Testis (tissue), 2 donors: ENCODE measurements at regions not wholly inside any gene's neighbourhood (a gene's known extent, or its start where the extent isn't known, plus 50 kb on each side); places are given as distances from the start of the nearest gene placed in this dataset.

Source experiments
- DNase-seq: peaks from one replicate; pipeline ENCODE4 v3.0.0-alpha.2; 2019
- H3K27ac ChIP-seq, 2 donors: fragments of 200-600 bp; sonication (generic); one replicate each; pipeline ENCODE4 v1.5.1; 2019
- H3K27me3 ChIP-seq: fragments of 200-600 bp; sonication (generic); one replicate; pipeline ENCODE4 v1.5.1; 2019
- H3K36me3 ChIP-seq: fragments of 200-600 bp; sonication (generic); one replicate; pipeline ENCODE4 v1.5.1; 2017; ENCODE audit warnings: low read depth; ENCODE audit errors: missing control alignments
- H3K4me1 ChIP-seq: fragments of 200-600 bp; sonication (generic); one replicate; pipeline ENCODE4 v1.5.1; 2019
- H3K4me3 ChIP-seq, 2 donors: fragments of 200-600 bp; sonication (generic); one replicate each; pipeline ENCODE4 v1.5.1; 2017 to 2019
- H3K9me3 ChIP-seq: fragments of 200-600 bp; sonication (generic); one replicate; pipeline ENCODE4 v1.5.1; 2017
- POLR2A ChIP-seq: fragments of 450-650 bp; IDR thresholded peaks from one replicate; pipeline ENCODE4 v1.6.1; 2017; ENCODE audit warnings: antibody characterized with exemption, mild to moderate bottlenecking, moderate library complexity
- WGBS, 2 donors: methylation state at CpG; one replicate each; pipeline ENCODE4 v1.1.5; 2018; 5-methylcytosine and 5-hydroxymethylcytosine counted together
- intact Hi-C: fragments of 100-400 bp; cut with DNase I; formaldehyde crosslinking; loops from one replicate; pipeline ENCODE4 v1.15.1; 2023; ENCODE audit warnings: low total_unique reads
- TF ChIP-seq, protein P1 (sequence below), 3 experiments: fragments of 450-650 bp in 2 of 3; fragments of 200-600 bp in 1 of 3; sonication (generic) in 1 of 3; IDR thresholded peaks; one replicate each; pipeline ENCODE4 v1.5.1; 2016 to 2019; ENCODE audit warnings: antibody characterized with exemption in 3 of 3, mild to moderate bottlenecking in 2 of 3, moderate library complexity in 1 of 3

DNA sequence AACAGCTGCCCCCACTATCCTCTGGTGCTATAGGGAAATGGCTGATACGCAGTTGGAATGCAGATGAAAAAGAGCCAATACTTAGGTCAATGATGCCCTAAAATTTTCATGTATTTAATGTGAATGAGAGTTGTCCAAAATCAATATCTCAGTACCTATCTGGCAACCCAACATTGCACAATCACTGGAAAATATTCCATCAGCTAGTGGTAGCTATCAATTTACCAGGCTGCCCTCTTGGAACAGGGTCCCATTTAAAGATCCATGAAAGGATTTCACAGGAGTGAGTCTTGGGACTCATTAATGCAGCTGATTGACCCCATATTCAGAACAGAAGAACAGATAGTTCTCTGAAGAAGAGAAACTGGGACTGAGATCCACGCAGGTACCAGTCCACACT is 638.9 kb downstream of the SMARCA1 start:
- no peak overlapping the region for H3K4me3 ChIP-seq
- no peaks in the 10 kb centered on the region for H3K9me3 ChIP-seq
- no peak overlapping the region for H3K27ac ChIP-seq
- no peaks in the 10 kb centered on the region for H3K4me1 ChIP-seq
- no peaks in the 10 kb centered on the region for H3K27me3 ChIP-seq
- no peak for TF ChIP-seq POLR2A
- TF ChIP-seq, protein P1, sequence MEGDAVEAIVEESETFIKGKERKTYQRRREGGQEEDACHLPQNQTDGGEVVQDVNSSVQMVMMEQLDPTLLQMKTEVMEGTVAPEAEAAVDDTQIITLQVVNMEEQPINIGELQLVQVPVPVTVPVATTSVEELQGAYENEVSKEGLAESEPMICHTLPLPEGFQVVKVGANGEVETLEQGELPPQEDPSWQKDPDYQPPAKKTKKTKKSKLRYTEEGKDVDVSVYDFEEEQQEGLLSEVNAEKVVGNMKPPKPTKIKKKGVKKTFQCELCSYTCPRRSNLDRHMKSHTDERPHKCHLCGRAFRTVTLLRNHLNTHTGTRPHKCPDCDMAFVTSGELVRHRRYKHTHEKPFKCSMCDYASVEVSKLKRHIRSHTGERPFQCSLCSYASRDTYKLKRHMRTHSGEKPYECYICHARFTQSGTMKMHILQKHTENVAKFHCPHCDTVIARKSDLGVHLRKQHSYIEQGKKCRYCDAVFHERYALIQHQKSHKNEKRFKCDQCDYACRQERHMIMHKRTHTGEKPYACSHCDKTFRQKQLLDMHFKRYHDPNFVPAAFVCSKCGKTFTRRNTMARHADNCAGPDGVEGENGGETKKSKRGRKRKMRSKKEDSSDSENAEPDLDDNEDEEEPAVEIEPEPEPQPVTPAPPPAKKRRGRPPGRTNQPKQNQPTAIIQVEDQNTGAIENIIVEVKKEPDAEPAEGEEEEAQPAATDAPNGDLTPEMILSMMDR (IDR thresholded peaks at IDR 0.05), result no peak
- intact Hi-C loops, result no loop called here
- 87 to 96% methylated on average over 2 of the region's 2 CpGs for WGBS, 2 donors
- no peak for DNase-seq
- no peaks in the 10 kb centered on the region for H3K36me3 ChIP-seq

DNA sequence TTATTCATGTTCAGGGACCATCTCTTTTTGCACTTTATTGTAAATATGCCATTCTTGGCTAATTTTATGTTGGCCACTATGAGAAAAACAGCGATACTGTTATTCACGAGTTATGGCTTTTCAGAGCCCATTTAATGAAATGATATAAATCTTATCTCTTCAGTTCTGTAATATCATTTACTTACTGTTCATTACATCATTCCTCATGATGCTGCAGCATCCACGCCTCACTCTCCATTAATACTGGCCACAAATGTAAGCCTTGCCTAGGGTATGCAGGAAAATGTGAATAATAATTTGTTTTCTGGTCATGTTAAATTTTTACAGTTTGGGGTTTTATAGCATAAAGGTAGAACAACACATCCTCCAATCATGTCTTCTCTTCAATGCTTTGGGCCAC is 639.6 kb downstream of the SMARCA1 start:
- H3K4me1 ChIP-seq, result no peaks in the 10 kb centered on the region
- H3K27ac ChIP-seq, result no peak overlapping the region
- no peak overlapping the region for H3K4me3 ChIP-seq
- no peak for TF ChIP-seq POLR2A
- TF ChIP-seq, protein P1 (IDR thresholded peaks at IDR 0.05), result no peak
- H3K27me3 ChIP-seq, result no peaks in the 10 kb centered on the region
- 89 to 90% methylated on average over 3 of the region's 3 CpGs for WGBS, 2 donors
- intact Hi-C loops, result no loop called here
- no peak for DNase-seq
- no peaks in the 10 kb centered on the region for H3K36me3 ChIP-seq
- no peaks in the 10 kb centered on the region for H3K9me3 ChIP-seq

DNA sequence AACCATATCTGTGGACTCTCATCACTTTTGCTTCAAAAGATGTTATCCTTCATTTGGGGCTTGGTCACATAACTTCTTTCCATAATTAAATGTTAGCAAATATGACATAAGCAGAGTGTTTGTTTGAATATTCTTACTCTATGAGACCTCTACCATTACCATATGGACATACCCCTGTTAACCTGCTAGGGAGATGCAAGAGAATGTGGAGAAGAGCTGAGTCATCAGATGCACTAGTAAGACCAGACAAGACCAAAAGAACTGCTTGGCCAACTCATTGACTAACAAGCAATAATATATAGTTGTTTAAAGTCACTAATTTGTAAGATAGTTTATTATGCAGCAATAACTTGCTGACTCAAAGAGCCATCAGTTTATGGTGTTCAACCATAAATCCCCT is 652.9 kb downstream of the SMARCA1 start:
- H3K4me3 ChIP-seq, result no peak overlapping the region
- H3K27me3 ChIP-seq, result no peaks in the 10 kb centered on the region
- H3K9me3 ChIP-seq, result no peaks in the 10 kb centered on the region
- intact Hi-C loops, result no loop called here
- no peaks in the 10 kb centered on the region for H3K36me3 ChIP-seq
- no peaks in the 10 kb centered on the region for H3K4me1 ChIP-seq
- no peak for TF ChIP-seq POLR2A
- TF ChIP-seq, protein P1 (IDR thresholded peaks at IDR 0.05), result no peak
- H3K27ac ChIP-seq, result no peak overlapping the region
- DNase-seq, result no peak

DNA sequence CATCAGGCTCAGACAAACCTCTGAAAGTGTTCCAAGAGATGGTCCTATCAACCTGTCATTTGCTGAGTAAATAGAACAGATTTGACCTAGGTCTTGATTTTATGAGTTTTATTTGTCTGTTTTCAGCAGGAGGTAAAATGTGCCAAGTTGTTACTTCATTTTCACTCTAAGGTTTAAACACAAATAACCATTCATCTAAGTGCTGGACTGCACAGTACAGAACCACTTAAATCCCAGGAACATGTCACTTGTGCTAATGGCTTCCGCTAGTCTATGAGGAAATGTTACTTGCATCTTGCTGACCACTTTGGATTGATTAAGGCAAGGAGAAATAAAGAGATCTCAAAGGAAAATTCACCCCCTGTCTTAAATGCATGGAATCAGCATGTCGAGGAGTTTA is 660.7 kb downstream of the SMARCA1 start:
- Histone ChIP-seq H3K27ac (no peak overlapping the region), H3K9me3 (no peaks in the 10 kb centered on the region), H3K4me1 (no peaks in the 10 kb centered on the region), H3K36me3 (no peaks in the 10 kb centered on the region), H3K4me3 (no peak overlapping the region), H3K27me3 (no peaks in the 10 kb centered on the region)
- intact Hi-C loops, result no loop called here
- WGBS, 2 donors, result 84% methylated on average over 2 of the region's 2 CpGs
- TF ChIP-seq, protein P1 (IDR thresholded peaks at IDR 0.05), result no peak
- no peak for TF ChIP-seq POLR2A
- DNase-seq, result no peak

DNA sequence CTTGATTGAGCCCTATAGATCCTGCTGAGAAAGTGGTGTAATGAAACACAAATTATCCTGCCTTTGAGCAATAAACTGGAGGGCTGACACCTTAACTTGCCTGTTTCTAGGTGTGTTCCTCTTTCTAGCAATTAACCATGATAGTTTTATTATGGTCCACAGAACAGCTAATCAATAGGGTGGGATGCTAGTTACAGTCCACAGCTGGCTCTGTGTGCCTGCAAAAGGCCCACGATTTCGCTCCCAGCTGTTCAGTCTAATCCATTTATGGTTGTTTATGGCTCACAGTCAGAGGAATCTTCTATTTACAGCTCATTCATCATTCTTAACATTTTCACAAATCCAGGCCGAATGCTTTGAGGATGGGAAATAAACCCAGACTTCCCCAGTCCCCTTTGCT is 674.9 kb downstream of the SMARCA1 start:
- H3K9me3 ChIP-seq, result no peaks in the 10 kb centered on the region
- H3K27me3 ChIP-seq, result no peaks in the 10 kb centered on the region
- DNase-seq, result no peak
- no peaks in the 10 kb centered on the region for H3K36me3 ChIP-seq
- TF ChIP-seq POLR2A, result no peak
- TF ChIP-seq, protein P1 (IDR thresholded peaks at IDR 0.05), result no peak
- WGBS, 2 donors, result 44% methylated on average over 3 of the region's 3 CpGs
- H3K27ac ChIP-seq, result no peak overlapping the region
- no peaks in the 10 kb centered on the region for H3K4me1 ChIP-seq
- H3K4me3 ChIP-seq, result no peak overlapping the region
- intact Hi-C loops, result no loop called here
